Left colon (tissue), 2 donors: ENCODE measurements at regions not wholly inside any gene's neighbourhood (a gene's known extent, or its start where the extent isn't known, plus 50 kb on each side); places are given as distances from the start of the nearest gene placed in this dataset.
"Not testable (repeated sequence)": the region's sequence is repeated elsewhere in the genome, so short reads cannot be mapped to it uniquely, and the experiment has no call there.

Experiments
- ATAC-seq: fragments of 200-7000 bp; cut with Tn5 transposase; one replicate; pipeline ENCODE4 v1.9.1; 2020; ENCODE audit warnings: mild to moderate bottlenecking, moderate library complexity
- DNase-seq, 2 donors: peaks; one replicate each; pipeline ENCODE4 v3.0.0-alpha.2; 2020
- intact Hi-C, 2 donors: fragments of 100-400 bp; cut with DNase I in 1 of 2; cut with micrococcal nuclease in 1 of 2; formaldehyde crosslinking; loops; one replicate each; pipeline versions ENCODE4 v1.11.2 to v1.14.0; 2022; cut with DNase I, micrococcal nuclease
- donor health status: DM: no; HTN: no; CAD: no.
- donor health status: DM: yes; HTN: yes; CAD: no.

GRCh38 chr9:32881948-32882347 is 98.6 kb downstream of the TMEM215 start:
- DNase-seq (no peak), ATAC-seq (no peak)
- intact Hi-C loops: no loop called here

GRCh38 chr9:32882705-32883104 is 99.4 kb downstream of the TMEM215 start:
- ATAC-seq: no peak
- intact Hi-C loops: no loop called here
- DNase-seq: no peak

- ATAC-seq: no peak
- DNase-seq: no peak
- intact Hi-C loops: no loop called here
Measured at GRCh38 chr9:32884482-32884881, 101.1 kb downstream of the TMEM215 start.

- intact Hi-C loops: no loop called here
- ATAC-seq (no peak), DNase-seq (no peak)
Measured at GRCh38 chr9:32886021-32886420, 102.7 kb downstream of the TMEM215 start.

GRCh38 chr9:32894485-32894884 is 106.9 kb downstream of the APTX start:
- ATAC-seq, DNase-seq, intact Hi-C loops: not testable (repeated sequence)

GRCh38 chr9:32899181-32899580 is 102.2 kb downstream of the APTX start:
- intact Hi-C loops: no loop called here
- ATAC-seq (no peak), DNase-seq (no peak)

GRCh38 chr9:32899761-32900160 is 101.7 kb downstream of the APTX start:
- intact Hi-C loops: no loop called here
- ATAC-seq: no peak

GRCh38 chr9:32906213-32906612 is 95.2 kb downstream of the APTX start:
- DNase-seq (no peak), ATAC-seq (no peak)
- intact Hi-C loops: no loop called here

More at GRCh38 chr9:32899761-32900160, 101.7 kb downstream of the APTX start:
- no peak for DNase-seq

GRCh38 chr9:32915802-32916201 is 85.6 kb downstream of the APTX start:
- intact Hi-C loops: no loop called here
- DNase-seq (no peak), ATAC-seq (no peak)

- ATAC-seq: no peak
Measured at GRCh38 chr9:32918628-32919027, 82.8 kb downstream of the APTX start.

More at GRCh38 chr9:32918628-32919027, 82.8 kb downstream of the APTX start:
- no peak for DNase-seq
- intact Hi-C loops: no loop called here
